ENCODE measurements at regions not wholly inside any gene's neighbourhood (a gene's known extent, or its start where the extent isn't known, plus 50 kb on each side); places are given as distances from the start of the nearest gene placed in this dataset.
A peak's percentile ranks its signal among the peaks of the same experiment; 100 is the strongest.
"Not testable (repeated sequence)": the region's sequence is repeated elsewhere in the genome, so short reads cannot be mapped to it uniquely, and the experiment has no call there.

DNA sequence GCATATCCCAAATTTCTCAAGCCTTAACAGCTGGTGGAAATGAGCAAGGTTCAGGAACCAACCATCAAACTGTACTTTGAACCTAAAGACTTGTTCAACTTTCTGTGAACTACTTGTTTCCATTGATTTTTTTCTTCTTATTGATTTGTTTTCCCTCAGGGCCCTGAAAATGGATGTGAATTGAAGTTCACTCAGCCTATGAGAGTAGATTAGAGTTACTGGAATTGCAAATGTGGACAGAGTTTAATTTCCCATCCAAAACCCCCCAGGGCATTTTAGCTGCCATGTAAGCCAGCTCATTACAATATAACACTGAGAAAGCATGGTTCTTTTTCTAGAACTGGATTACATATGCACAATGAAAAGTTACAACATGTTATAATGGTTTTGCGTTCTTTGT lies 1105.7 kb downstream of the REEP3 start:
- DNase-seq, result peak; percentile 60

DNA sequence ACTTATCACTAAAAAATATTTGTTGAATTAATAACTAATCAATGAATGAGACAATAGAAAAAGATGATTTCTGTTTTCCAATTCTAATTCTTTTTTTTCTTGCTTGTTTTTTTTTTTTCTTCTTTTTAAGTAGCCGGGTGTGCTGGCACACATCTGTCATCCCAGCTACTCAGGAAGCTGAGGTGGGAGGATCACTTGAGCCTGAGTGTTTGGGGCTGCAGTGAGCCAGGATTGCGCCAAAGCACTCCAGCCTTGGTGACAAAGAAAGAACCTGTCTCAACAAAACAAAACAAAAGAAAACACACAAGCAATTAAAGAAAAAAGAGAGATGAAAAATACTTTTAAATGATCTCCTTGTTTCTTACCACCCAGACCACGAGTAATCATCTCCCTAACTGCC lies 1109.3 kb downstream of the REEP3 start:
- DNase-seq, result no peak

DNA sequence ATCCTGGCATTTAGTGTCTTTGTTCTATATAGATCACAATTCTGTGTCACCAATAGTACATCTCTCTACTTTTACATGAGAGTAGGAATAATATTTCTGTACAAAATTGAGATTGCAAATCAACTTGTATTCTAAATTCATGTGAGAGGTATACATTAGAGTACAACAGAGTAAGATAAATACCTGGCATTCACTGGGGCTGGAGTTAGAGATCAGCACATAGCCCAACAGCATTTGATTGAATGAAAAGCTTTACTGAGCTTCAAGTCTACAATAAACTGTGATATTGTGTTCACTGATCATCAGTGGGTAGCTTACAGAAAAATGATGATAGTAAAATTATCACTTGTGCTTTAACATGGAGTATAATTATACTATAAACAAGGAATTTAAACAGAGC lies 1114.7 kb downstream of the REEP3 start:
- DNase-seq, result peak; percentile 11

DNA sequence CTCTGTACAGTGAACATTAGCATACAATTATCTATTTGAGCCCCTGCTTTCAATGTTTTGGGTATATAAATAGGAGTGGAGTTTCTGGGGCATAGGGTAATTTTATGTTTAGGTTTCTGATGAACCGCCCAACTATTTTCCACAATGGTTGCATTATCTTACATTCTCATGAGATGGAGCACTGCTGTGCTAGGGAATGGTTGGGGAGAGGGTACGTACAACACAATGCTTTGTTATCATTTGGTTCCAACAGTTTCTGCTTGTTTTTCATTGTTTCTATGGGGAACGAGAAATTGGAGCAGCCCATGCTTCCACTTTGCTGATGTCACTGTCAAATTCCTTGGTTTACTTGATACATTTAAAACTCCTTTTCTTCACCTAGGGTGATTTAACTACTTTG lies 1115.3 kb downstream of the REEP3 start:
- peak; percentile 31 for DNase-seq

DNA sequence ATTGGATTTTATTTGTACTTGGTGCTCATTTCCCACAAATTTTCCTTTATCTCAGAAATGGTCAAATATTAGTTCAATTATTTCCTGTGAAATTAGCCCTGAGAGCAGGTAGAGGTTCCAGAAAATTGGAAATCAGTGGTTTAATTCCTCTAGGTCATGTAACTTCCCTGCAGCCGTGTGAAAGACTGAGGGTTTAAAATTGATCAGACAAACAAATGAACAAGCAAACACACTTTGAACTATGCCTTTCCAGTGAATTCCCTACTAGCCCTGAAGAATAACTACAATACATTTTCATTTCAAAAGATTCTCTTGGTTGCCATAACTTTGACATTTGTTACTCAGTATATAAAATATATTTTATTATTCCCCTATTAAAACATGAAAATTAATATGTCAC lies 1116.7 kb downstream of the REEP3 start:
- no peak for DNase-seq

DNA sequence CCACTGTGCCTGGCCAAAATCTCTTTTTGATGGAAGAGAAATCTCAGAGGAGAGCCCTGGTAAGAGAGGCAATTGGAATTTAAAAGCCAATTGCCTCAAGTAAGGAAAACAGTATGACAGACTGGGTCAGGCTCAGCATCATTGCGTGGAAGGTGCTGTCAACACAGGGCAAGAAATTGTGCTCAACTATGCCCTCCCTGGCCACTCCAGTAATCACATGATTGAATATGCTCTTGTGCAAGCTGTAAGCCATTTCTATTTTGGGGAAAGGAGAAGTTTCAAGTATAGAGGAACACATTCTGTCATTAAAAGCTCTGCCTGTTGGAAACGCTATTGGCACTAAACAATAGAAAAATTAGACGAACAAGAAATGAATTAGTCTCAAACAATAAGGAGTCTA lies 1127.7 kb downstream of the REEP3 start:
- DNase-seq, result no peak

DNA sequence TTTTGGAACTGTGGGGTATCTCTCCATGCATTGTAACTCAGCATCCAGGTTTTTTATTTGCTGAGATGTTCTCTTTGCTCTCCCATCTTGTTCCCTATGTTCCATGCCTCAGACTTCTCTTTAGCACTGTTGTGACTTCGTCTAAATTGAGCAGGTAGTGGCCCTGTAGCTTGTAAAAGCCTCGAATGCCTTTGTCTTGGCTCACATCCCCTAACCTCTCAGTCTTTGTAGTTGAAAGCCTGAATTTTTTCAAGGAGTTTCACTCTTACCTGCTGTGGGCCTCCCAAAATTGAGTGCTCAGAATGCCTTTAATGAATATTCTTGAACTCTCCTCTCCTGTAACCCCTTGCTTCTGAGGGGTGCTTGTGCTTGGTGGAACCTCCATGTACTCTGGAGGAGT lies 1137.3 kb downstream of the REEP3 start:
- DNase-seq, result no peak

DNA sequence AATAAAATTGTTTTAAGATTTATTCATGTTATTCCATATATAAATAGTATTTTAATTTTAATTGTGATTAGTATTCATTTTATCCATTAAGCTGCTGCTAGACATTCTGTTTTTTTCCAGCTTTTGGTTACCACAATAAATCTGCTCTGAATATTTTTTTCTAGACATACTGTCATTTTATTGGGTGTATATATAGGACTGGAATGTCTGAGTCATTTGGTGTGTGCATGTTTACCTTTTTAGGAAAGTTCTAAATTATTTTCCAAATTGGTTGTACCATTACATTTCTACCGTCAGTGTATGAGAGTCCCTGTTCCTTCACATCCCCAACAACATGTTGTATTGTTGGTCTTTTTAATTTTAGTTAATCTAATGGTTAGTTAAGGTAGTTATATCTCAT lies 1138.1 kb downstream of the REEP3 start:
- no peak for DNase-seq

DNA sequence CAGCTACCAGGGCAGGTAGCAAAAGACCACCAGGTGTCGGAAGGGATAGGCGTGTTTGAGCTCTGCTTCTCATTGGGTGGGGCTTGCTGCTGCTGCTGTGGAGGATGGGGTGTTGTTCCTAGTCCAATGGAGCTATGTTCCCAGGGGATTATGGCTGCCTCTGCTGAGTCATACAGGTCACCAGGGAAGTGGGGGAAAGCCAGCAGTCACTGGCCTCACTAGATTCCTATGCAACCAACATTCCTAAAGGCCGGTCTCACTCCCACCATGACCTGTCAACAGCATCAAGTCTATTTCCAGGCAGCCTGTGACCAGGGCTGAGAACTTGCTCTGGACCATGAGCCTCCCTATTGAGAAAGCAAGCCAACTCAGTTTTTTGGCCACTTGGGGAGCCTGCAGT lies 1160.8 kb downstream of the REEP3 start:
- no peak for DNase-seq

DNA sequence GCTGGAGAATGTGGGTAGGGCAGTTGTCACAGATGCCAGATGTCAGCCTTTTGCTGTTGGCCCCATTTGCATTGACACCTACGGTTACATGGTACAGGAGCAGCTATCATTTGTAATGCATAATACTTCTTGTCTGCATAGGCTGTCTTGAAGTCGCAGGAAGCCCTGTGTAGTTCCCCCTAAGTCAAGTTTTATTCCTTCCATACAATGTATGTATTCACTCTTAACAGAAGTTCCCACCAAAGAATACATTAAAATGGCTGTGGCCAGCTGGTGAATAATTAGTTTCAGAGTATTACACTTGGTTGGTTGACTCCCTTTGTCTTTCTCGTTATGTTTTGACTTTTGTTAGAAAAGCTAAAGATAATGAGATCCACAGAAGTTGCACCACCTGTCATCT lies 1169.0 kb downstream of the REEP3 start:
- peak; percentile 62 for DNase-seq

DNA sequence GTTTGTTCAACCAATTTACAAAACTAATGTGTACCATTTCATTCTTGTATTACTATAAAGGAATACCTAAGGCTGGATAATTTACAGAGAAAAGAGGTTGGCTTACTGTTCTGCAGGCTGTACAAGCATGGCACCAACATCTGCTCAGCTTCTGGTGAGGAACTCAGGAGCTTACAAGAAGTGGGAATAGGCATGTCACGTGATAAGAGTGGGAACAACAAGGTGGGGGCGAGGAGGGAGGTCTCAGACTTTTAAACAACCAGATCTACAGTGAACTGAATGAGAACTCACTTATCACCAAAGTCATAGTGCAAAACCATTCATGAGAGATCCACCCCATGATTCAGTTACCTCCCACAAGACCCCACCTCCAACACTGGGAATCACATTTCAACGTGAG lies 1178.0 kb downstream of the REEP3 start:
- DNase-seq, result no peak

DNA sequence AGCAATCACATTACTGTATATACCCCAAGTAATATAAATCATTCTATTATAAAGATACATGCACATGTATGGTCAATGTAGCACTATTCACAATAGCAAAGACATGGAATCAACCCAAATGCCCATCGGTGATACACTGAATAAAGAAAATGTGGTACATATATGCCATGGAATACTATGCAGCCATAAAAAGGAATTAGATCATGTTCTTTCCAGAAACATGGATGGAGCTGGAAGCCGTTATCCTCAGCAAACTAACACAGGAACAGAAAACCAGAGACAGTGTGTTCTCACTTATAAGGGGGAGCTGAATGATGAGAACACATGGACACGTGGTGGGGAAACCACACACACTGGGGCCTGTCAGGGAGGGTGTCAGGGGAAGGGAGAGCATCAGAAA lies 1180.9 kb downstream of the REEP3 start:
- DNase-seq, result not testable (repeated sequence)

DNA sequence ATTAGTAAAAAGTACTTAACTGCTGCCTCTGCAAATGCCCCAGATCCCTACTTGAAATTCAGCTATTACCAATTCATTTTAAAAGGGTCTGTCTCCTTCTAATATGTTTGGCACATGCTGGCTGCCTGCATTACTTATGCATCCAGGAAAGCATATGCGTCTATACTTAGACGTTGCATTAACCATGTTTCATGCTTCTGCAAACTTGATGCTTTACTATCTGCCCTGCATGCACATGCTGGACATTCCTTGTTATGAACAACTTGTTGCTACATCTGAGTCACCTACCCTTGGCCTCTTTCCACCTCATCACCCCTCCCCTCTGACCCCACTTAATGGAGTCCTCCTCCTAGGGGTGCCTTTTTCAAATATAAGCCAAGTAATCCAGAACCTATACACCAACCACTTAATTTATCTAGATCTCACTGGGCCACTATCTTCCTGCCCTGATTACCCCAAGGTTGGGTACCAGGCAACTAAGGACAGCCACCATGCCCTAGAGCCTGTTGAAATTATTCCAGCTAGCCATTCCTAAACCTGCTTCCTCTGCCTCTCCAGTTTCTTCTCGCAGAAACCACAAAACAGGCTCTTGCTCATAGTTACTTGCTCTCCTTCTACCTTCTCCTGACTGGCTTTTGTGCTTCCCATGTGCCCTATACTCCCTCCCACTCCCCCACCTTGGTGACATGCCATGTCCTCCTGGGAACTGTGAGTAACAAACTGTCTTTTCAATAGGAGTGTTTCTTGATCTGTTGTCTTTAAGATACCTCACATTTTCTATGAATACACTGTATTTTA lies 1187.9 kb downstream of the REEP3 start:
- no peak for DNase-seq

DNA sequence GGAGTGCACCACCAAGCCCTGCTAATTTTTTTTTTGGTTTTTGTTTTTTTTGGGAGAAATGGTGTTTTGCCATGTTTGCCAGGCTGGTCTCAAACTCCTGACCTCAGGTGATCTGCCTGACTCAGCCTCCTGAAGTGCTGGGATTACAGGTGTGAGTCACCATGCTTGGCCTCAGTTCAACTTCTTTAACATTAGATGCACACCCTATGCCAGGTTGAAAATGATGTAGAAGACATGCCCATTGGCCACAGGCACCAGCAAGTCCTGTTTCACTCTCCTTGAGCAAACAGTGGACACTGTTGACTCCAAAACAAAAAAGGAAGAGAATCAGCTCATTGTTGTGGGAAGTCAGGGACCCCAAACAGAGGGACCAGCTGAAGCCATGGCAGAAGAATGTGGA lies 1205.3 kb downstream of the REEP3 start:
- DNase-seq, result no peak

DNA sequence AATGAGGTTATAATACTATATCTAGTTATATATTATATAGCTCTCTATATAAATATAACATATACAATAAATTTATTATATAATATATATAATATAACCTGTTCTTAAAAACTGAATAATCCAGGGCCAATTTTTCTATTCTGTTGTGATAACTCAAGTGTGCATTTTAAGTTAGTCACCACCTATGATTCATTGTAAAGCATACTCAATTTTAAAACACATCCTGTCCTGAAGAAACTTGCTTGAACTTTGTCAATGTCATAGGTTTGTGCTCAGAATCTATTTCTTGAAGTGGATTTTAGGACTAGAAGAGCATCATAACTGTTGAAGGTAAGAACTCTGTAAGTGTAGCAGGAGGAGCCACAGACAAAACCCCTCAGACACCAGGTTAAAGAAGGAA lies 1209.8 kb downstream of the REEP3 start:
- no peak for DNase-seq

DNA sequence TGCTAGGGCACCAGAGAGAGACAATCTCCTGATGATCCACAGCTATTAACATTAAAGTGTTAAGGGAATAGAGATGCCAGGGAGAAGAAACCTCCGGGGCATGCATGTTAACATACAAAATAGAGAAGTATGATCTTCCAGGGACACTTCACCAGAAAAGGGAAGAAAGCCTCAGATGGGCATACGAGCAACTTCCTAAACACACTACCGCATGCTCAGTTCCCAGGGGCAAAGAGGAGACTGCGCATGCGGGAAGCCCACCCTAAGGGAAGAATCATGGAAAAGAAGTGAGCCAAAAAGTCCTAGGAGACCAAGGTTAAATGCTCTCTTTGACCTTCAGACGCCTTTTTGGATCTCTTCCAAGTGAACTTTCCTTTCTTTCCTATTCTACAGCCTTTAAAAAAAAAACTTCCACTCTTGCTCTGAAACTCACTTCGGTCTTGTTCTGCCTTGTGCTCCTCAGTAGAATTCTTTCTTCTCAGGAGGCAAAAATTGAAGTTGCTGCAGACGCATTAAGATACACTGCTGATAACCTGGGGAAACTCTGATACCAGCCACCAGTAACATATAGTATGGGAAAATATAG lies 1211.3 kb downstream of the REEP3 start:
- DNase-seq, result no peak

DNA sequence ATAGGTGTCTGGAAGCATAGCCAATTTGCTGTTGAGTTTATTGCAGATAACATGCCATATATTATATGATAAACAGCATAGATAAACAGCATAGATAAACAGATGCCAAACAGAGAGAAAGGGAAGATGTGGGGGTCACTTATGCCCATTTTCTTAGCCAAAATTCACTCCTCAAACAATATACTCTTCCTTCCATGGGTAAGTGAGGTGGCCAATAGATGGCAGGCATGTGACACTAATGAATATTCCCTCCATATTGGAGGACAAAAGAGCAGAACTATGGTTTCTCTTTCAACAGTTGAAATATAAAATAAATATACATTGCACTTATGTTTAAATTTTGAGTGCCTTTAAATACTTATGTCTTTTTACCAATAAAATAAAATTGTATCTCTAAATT lies 1212.8 kb downstream of the REEP3 start:
- peak; percentile 67 for DNase-seq

DNA sequence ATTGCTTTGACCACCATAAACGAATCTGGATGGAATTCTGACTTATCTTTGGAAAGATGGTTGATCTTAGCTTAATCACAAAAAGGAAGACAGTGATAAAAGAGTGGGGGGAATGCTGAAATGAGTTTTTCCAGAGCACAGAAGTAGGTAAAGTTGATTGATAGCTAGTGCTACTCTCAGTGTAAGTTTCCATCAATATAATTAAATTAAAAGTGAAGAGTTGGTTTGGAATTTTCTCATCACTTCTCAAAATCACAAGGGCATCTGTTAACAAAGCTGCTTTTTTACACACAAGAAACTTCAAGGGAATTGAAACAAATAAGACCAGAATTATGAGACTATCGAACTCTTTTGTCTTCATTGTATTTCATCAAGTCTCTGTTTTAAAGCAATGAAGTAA lies 1217.3 kb downstream of the REEP3 start:
- DNase-seq, result no peak

DNA sequence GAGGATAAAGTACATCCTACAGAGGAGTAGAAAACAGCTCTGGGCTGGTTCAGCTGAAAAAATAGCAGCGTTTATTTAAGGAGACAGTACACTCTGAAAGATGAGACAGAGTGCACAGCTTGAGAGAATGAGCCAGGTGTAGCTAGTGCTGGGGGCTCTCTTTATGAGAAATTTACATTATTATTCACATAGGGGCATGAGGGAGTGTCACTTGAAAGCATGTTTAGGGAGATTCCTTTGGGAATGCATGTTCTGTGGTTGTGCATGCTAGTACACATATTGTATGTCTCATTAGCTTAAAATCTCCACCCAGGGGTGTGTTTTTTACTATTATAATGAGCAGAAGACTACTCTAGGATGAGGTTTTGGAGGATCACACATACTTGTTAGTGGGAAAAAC lies 1224.4 kb downstream of the REEP3 start:
- no peak for DNase-seq

DNA sequence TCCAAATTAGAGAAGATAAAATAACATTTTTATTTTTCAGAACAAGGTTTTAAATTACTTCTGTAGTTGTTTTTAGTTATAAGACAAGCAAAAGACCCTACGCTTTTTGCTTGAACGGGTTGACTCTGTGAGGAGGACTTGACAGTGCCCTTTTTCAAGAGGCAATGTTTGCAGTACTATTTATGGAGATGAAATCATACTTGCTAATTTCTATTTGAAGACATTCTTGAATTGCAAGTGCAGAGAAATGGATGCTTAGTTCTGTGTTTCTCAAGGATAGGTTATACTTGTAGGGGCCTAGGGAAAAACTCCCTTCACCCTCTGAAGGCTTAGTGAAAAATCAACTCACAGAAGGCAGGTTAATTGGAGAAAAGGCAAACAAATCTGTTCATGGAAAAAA lies 1229.5 kb downstream of the REEP3 start:
- no peak for DNase-seq

DNA sequence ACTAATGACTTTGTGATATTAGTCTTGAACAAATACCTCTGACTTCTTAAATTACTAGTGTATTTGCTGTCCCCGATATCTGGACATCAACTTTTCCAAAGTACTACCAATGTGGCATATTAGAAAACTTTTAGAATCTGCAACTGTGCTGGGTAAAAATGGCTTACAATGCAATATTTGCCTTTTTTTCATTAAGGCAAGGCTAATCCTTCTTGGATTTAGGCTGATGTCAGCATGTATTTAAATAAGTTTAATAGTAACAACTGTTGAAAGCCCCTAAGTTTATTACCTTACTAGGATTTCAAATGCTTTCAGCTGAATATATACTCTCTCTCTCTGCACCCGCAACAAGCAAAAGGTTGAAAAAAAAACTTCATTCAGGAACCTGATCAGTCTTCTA lies 1232.3 kb downstream of the REEP3 start:
- DNase-seq, result no peak

DNA sequence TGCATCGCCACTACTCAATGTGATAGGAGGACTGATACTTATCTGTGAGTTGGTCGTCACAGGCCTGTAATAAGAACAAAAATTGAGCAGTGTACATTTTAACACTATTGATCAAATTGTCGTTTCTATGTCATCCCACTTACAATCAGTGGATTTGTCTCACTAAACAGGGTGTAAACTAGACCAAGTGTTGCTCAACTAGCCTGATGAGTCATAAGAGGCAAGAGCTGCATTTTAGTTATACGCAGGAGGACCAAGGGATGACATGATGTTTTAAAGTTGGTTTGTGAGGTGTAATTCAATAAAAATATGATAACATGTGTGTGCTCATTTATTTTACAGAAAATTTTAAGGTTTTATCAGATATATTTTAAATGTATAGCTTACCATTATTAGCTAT lies 1239.2 kb downstream of the REEP3 start:
- no peak for DNase-seq

DNA sequence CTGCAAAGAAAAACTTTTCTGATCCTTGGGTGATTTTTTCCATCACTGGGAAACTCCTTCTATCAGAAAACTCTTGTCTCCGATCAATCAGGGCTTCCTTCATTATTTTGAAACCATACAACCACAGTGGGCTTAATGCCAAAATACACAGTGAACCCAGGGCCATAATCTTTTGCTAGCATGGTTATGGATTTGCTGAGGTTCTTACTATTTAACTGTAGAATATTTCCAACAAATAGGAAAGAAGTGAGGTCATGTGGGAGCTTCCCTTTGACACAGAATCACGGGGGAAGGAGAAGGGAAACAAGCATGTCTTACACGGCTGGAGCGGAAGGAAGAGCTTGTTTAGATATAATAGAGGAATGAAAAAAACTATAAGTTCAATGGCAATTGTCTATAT lies 1241.7 kb downstream of the REEP3 start:
- no peak for DNase-seq

DNA sequence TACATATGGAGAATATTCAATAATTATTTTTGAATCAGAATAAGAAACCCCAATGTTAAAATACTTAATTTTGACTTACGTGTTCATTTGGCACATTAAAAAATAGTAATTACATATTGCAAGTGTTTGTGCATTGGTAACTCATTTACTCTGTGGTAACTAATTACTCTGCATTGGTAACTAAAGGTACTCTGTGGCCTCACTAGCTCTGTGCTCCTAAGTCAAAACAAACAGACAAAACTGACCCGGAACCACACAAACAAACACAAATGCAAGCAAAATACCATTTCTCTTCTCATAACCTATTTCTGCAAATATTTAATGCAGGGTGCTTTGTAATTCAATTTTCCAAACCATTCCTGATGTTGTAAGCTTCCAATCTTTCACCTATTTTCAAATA lies 1244.3 kb downstream of the REEP3 start:
- no peak for DNase-seq
